Fibroblast of skin of left biceps (primary cell): ENCODE measurements at regions not wholly inside any gene's neighbourhood (a gene's known extent, or its start where the extent isn't known, plus 50 kb on each side); places are given as distances from the start of the nearest gene placed in this dataset.
A peak's percentile ranks its signal among the peaks of the same experiment; 100 is the strongest.
"Not testable (repeated sequence)": the region's sequence is repeated elsewhere in the genome, so short reads cannot be mapped to it uniquely, and the experiment has no call there.

Experiments
- DNase-seq, 2 experiments: peaks; one replicate each; pipeline ENCODE4 v3.0.0-alpha.2; 2013; ENCODE audit warnings: low read depth in 2 of 2

- DNase-seq = no peak
Observed at GRCh38 chr13:99702687-99703319, 201.5 kb downstream of the TM9SF2 start.

GRCh38 chr13:99700468-99700867 lies 199.2 kb downstream of the TM9SF2 start:
- no peak for DNase-seq

DNA sequence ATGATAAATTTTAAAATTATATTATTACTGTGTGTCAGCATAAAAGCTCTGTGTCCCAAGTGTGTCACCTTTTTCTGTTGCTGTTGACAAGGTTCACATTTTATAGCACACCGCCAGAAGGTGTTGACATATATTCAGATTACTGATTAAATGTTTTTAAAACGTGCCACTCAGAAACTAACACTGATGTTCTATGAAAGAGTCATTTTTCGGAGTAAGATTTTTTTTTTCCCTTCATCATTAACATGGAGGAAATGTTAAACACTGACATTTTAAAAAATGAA lies 197.5 kb downstream of the TM9SF2 start:
- no peak for DNase-seq

DNA sequence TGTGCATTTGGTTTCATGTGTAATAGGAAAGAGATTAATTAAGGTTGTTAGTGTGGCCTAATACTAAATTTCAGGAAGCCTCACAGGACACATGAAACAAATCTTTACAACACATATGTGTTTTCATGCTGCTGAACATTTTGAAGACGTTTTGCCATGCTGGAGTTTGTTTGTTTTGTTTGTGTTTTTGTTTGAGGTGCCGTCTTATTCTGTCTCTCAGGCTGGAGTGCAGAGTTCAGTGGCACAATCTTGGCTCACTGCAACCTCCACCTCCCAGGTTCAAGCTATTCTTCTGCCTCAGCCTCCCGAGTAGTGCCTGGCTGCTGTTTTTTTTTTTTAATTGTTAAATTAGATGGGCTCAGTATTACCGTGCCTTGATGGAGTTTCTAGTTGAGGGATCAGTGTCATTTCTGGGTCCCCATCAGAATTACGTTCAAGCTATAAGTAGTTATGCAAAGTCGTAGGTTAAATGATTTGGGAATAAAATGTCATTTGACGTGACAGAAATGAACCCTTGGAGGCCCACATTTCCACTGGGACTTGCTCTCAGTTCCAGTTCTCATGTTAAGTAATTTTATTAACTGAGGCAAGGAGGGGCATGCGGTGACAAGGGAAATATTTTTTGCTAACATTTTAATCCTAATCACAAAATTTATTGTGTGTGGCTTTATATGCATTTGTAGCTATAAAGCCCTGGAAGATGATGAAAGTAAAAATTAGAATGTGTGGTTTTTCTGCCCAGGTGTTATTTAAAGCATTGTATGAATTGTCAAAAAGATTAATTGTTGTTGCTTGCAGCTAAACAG lies 196.9 kb downstream of the TM9SF2 start:
- DNase-seq = no peak

- DNase-seq = no peak
Observed at GRCh38 chr13:99695857-99696256, 194.6 kb downstream of the TM9SF2 start.

GRCh38 chr13:99693852-99694611 lies 192.8 kb downstream of the TM9SF2 start:
- no peak for DNase-seq

DNA sequence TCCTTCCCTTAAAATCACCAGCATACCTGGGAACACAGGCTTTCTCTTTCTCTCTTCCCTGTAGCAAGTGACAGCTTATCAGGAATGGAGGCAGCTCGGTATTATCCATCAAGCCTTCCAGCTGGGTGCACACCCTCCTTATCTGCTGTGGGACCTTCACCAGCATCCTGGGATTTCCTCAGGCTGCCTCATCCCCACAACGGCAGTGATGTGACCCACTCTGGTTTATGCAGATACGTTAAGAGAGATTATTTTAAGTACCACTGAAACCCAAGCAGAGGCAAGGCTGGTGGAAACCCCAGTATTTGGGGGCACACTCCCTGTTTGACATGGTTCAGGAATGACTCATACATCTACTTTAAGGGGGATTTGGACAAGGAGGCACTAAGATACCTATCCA lies 192.1 kb downstream of the TM9SF2 start:
- no peak for DNase-seq

GRCh38 chr13:99692854-99693253 lies 191.6 kb downstream of the TM9SF2 start:
- no peak for DNase-seq

DNA sequence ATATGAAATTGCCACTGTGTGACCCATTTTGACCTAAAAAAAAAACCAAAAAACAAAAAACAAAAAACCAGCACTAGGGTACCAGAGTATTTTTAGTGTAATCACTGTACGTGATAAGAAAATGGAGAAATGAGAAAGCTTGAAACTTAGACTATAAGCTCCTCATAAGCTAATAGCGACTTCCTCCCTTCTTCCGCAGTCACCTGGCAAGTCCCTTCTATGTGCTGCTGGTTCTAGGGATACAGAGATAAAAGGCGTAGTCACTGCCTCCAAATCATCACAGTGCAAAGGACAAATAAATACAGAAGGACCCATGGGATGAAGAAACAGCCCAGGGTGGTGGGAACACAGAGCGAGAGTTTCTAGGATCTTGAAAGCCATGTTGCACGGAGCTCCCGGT lies 190.3 kb downstream of the TM9SF2 start:
- DNase-seq = no peak

DNA sequence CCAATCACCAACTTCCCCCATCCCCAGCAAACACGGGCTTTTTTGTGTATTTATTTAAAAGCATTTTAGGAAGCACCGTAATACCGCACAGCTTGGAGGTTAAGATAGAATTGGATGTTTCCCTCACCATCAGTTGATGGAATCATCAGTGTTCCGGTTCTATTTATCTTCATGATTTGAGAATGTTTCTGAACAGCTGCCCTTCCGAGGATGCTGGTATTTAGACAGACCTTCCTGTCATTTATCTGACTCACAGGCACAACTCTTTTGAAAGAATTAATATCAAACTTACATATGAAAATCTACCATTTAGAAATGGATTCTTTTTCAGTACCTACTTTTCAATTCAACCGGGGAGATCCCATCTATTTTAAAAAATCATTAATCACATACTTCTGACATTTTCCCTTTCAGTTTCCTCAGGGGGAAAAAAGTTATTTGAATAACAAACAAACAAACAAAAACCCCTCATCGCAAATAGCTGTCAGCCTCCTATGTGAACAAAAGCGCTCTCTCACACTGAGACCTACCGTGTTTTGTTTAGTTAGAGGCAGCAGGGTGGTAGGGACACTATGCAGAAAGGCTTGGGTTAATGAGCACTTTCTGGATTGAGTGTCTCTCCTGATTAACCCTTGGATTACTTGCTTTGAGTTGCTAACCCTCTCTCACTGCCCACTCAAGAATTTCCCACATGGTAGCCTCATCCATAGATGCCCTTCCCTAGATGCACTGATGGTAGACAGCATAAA lies 189.3 kb downstream of the TM9SF2 start:
- no peak for DNase-seq

DNA sequence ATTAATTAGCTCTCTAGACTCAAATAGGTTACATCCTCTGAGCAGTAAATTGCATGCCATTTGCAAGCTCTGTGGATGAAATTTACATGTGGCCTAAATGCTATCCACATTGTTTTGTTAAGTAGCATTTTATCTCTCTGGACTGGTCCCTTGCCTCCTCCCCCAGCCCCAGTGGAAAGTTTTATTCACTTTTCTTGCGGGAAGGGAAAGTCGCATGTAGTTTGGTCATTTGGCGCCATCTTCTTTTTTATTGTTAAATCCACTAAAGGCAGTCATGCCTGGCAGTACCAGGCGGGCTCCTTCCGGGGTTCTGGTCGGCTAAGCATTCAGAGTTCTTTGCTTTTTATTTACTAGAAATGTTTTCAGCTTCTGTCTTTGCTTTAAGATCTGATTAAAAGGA lies 188.7 kb downstream of the TM9SF2 start:
- no peak for DNase-seq

DNA sequence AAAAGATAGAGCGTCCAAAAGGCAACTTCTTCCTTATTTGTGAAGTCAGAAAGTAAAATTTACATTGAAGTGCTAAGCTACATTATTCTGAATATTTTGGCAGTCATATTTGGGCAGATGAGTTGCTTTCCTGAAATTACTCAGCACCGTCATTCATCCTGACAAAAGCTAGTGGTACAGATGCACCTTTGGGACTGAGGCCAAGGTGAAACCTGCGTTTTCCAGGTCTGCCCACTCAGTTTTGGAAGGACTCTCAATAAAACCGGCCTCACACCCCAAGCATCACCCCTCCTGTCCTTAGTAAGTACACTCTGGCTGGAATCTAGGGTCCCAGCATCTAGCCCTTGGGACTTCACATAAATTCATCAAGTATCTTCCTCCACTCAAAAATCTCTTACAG lies 187.5 kb downstream of the TM9SF2 start:
- no peak for DNase-seq

GRCh38 chr13:99687723-99688397 lies 186.6 kb downstream of the TM9SF2 start:
- DNase-seq = peak; percentile 69 to 72

DNA sequence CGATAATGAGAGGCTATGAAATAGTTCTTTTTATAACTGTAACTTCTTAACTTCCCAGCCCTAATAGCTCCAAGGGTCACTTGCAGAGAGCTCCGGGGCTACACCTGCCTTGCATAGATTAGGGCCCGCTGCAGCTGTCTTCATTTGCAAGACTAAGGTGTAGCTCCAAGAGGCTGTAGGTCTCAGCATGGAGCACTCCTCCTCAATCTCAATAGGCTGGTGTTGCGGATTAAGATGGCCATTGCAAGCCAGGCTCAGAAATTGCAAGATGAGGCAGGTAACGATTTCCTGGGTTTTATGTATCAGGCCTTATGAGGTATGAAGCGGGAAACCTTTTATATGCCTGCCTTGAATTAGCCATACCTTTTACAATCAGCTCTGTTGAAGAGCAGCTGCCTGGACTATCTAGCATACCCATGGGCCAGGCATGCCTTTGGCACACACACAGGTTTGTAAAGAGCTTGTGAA lies 185.7 kb downstream of the TM9SF2 start:
- no peak for DNase-seq

DNA sequence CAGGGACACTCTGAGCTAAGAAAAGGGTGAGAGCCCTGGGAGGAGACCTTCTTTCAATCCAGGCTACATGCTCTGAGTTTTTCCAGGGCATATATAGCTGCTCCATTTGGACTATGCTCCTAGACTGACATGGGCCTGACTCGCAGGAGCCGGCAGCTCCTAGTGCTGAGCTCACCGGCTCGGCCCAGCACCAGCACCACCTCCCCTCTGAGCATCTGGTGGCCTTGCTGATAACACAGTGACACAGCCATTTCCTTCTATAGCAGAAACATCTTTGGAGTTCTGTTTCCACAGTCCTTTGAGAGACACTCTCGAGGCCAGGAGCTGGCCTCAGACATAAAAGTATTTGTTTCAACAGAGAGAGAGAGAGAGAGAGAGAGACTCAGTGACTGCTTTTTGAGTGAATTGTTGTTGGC lies 184.9 kb downstream of the TM9SF2 start:
- DNase-seq = no peak

DNA sequence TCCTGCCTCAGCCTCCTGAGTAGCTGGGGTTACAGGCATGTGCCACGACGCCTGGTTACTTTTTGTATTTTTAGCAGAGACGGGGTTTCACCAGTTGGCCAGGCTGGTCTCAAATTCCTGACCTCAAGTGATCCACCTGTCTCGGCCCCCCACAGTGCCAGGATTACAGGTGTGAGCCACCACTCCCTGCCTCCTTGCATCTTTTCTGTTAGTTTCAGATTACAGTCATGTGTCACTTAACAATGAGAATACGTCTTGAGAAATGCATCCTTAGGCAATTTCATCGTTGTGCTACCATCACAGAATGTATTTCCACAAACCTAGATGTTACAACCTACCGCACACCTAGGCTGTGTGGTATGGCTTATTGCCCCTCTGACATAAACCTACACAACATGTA lies 180.4 kb downstream of the TM9SF2 start:
- no peak for DNase-seq

GRCh38 chr13:99677116-99677951 lies 176.1 kb downstream of the TM9SF2 start:
- no peak for DNase-seq

DNA sequence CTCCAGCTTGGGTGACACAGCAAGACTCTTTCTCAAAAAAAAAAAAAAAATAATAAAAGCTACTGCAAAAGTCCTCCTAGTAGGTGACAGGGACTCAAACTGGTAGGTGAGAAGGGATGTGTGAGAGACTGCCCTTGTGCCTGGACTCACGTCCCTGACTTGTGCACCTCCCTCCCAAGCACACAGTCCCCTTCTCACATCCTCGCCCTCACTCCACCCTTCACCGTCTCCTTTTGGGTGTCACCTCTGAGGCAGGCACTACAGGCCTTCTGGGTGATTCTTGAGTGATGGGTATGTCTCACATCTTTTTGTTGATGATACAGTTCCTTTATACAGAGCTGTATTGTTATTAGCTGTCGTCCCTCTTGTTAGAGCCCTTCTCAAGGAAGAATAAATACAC lies 170.5 kb downstream of the TM9SF2 start:
- no peak for DNase-seq

DNA sequence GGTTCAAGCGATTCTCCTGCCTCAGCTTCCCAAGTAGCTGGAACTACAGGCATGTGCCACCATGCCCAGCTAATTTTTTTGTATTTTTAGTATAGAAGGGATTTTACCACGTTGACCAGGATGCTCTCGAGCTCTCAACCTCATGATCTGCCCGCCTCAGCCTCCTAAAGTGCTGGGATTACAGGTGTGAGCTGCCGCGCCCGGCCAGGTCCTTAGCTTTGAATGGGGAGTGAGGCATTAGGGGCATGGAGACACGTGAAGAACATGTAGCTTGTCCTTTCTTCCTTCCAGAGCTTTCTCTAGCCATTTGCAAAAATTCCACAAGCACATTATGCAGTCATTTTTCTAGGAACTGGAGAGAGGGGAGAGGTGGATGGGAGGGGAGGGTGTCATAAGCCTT lies 167.8 kb downstream of the TM9SF2 start:
- DNase-seq = not testable (repeated sequence)

- no peak for DNase-seq
Observed at GRCh38 chr13:99666146-99666805, 165.0 kb downstream of the TM9SF2 start.
